Calu3 (cell line): ENCODE measurements at regions not wholly inside any gene's neighbourhood (a gene's known extent, or its start where the extent isn't known, plus 50 kb on each side); places are given as distances from the start of the nearest gene placed in this dataset.

ENCODE experiments used
- BruUV-seq: library from RNA; stranded (reverse); fragments of 400-500 nt; replicated peaks from 2 replicates; lab custom pipeline; 2021; lab: Mats Ljungman, UMichigan
- CTCF ChIA-PET: fragments of 300-600 bp; sonication (Branson Sonifier 250); formaldehyde crosslinking; loops from one replicate; lab custom pipeline; 2022; ENCODE audit warnings: antibody characterized with exemption; lab: Charles Lee
- DNase-seq: peaks from one replicate; pipeline ENCODE4 v3.0.0; 2022
- H3K27ac Mint-ChIP-seq: one replicate; pipeline ENCODE4 v1.8.0; 2022; ENCODE audit warnings: mixed read lengths; ENCODE audit not compliant: unreplicated experiment
- H3K27me3 Mint-ChIP-seq: one replicate; pipeline ENCODE4 v1.8.0; 2022; ENCODE audit warnings: mixed read lengths; ENCODE audit not compliant: unreplicated experiment
- H3K36me3 Mint-ChIP-seq: one replicate; pipeline ENCODE4 v1.8.0; 2022; ENCODE audit warnings: mild to moderate bottlenecking, moderate library complexity, mixed read lengths; ENCODE audit not compliant: insufficient read depth, unreplicated experiment
- H3K4me1 Mint-ChIP-seq: one replicate; pipeline ENCODE4 v1.8.0; 2022; ENCODE audit warnings: mild to moderate bottlenecking, low read depth, mixed read lengths; ENCODE audit not compliant: unreplicated experiment
- H3K4me3 Mint-ChIP-seq: one replicate; pipeline ENCODE4 v1.8.0; 2022; ENCODE audit warnings: mild to moderate bottlenecking, low read depth, moderate library complexity, mixed read lengths; ENCODE audit not compliant: unreplicated experiment
- H3K9me3 Mint-ChIP-seq: one replicate; pipeline ENCODE4 v1.8.0; 2022; ENCODE audit warnings: low read depth, mixed read lengths; ENCODE audit not compliant: unreplicated experiment
- intact Hi-C: fragments of 100-400 bp; cut with micrococcal nuclease; formaldehyde crosslinking; loops from one replicate; pipeline ENCODE4 v1.10.0; 2022; ENCODE audit not compliant: unreplicated experiment
- TF ChIP-seq, protein P1 (sequence below): fragments of 200-600 bp; IDR thresholded peaks from one replicate; pipeline ENCODE4 v1.8.0; 2022; ENCODE audit warnings: antibody characterized with exemption; ENCODE audit not compliant: unreplicated experiment

GRCh38 chr5:167785106-167785505 lies 506.3 kb upstream of the WWC1 start:
- H3K4me3 Mint-ChIP-seq: no peak overlapping the region
- no peaks in the 10 kb centered on the region for H3K36me3 Mint-ChIP-seq
- no peak overlapping the region for H3K27ac Mint-ChIP-seq
- BruUV-seq: no TSS peak
- TF ChIP-seq, protein P1, sequence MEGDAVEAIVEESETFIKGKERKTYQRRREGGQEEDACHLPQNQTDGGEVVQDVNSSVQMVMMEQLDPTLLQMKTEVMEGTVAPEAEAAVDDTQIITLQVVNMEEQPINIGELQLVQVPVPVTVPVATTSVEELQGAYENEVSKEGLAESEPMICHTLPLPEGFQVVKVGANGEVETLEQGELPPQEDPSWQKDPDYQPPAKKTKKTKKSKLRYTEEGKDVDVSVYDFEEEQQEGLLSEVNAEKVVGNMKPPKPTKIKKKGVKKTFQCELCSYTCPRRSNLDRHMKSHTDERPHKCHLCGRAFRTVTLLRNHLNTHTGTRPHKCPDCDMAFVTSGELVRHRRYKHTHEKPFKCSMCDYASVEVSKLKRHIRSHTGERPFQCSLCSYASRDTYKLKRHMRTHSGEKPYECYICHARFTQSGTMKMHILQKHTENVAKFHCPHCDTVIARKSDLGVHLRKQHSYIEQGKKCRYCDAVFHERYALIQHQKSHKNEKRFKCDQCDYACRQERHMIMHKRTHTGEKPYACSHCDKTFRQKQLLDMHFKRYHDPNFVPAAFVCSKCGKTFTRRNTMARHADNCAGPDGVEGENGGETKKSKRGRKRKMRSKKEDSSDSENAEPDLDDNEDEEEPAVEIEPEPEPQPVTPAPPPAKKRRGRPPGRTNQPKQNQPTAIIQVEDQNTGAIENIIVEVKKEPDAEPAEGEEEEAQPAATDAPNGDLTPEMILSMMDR: no peak
- no peaks in the 10 kb centered on the region for H3K9me3 Mint-ChIP-seq
- intact Hi-C loops: no loop called here
- no peaks in the 10 kb centered on the region for H3K4me1 Mint-ChIP-seq
- no peak for DNase-seq
- peaks cover 42% of the 10 kb centered on the region for H3K27me3 Mint-ChIP-seq
- CTCF ChIA-PET: interaction anchor here (0.6 kb wide), 1 partner anchor 1398 kb away, joined by 3 read pairs; no protein-coding TSS in a partner anchor

- no peaks in the 10 kb centered on the region for H3K36me3 Mint-ChIP-seq
Observed at GRCh38 chr5:167785901-167786300, 505.5 kb upstream of the WWC1 start.

GRCh38 chr5:167786871-167787578 lies 504.4 kb upstream of the WWC1 start:
- DNase-seq: no peak
- no peaks in the 10 kb centered on the region for H3K9me3 Mint-ChIP-seq

More at GRCh38 chr5:167785901-167786300, 505.5 kb upstream of the WWC1 start:
- Mint-ChIP-seq H3K9me3 (no peaks in the 10 kb centered on the region), H3K27me3 (peaks cover 42% of the 10 kb centered on the region), H3K4me1 (no peaks in the 10 kb centered on the region), H3K27ac (no peak overlapping the region), H3K4me3 (no peak overlapping the region)
- CTCF ChIA-PET: interaction anchor here (1.2 kb wide), 1 partner anchor 237 kb away, joined by 3 read pairs; no protein-coding TSS in a partner anchor
- no peak for DNase-seq
- no TSS peak for BruUV-seq
- intact Hi-C loops: no loop called here
- TF ChIP-seq, protein P1: no peak

DNA sequence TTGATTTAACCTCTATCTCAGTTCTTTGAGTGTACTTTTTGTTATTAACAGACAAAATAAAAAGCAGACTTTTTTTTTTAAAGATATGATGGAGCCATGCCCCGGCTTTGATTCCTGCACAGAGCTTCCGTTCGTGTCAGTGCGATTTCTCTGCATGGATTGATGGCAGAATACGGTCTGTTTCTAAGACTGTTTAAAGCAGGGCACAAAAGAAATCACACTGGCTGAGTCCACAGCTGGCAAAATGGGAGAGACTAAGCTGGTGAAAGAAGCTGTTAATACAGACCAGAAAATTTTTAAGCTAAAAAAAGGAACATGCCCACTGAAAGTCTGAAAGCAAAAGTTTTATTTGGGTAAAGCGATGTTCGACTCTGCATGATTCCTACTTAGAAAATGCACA lies 501.4 kb upstream of the WWC1 start:
- no peak for DNase-seq
- Mint-ChIP-seq H3K27me3 (peaks cover 26% of the 10 kb centered on the region), H3K36me3 (no peaks in the 10 kb centered on the region), H3K4me3 (no peak overlapping the region), H3K27ac (no peak overlapping the region), H3K9me3 (no peaks in the 10 kb centered on the region), H3K4me1 (no peaks in the 10 kb centered on the region)
- TF ChIP-seq, protein P1: no peak
- intact Hi-C loops: no loop called here
- BruUV-seq: no TSS peak
- CTCF ChIA-PET: no interaction called here

More at GRCh38 chr5:167786871-167787578, 504.4 kb upstream of the WWC1 start:
- BruUV-seq: no TSS peak
- Mint-ChIP-seq H3K4me3 (no peak overlapping the region), H3K36me3 (no peaks in the 10 kb centered on the region), H3K27ac (no peak overlapping the region), H3K27me3 (peaks cover 42% of the 10 kb centered on the region), H3K4me1 (no peaks in the 10 kb centered on the region)
- CTCF ChIA-PET: interaction anchor here (1.2 kb wide), 1 partner anchor 236 kb away, joined by 3 read pairs; no protein-coding TSS in a partner anchor
- TF ChIP-seq, protein P1: no peak
- intact Hi-C loops: no loop called here
